Liver (tissue), 7 donors: ENCODE measurements at regions not wholly inside any gene's neighbourhood (a gene's known extent, or its start where the extent isn't known, plus 50 kb on each side); places are given as distances from the start of the nearest gene placed in this dataset.
"Not testable (repeated sequence)": the region's sequence is repeated elsewhere in the genome, so short reads cannot be mapped to it uniquely, and the experiment has no call there.

Experiments used
- DNase-seq: peaks from one replicate; pipeline ENCODE4 v3.0.0-alpha.2; 2017; ENCODE audit warnings: low spot score
- H3K27ac ChIP-seq, 2 donors: one replicate each; pipeline ENCODE4 v1.7.0; 2013; ENCODE audit warnings: inconsistent platforms in 2 of 2, low read length in 2 of 2, control low read depth in 1 of 2, low read depth in 1 of 2, mild to moderate bottlenecking in 1 of 2
- H3K27me3 ChIP-seq, 4 donors: one replicate each; pipeline versions ENCODE4 v1.6.1 to v1.7.0; 2013; ENCODE audit warnings: low read length in 3 of 4, inconsistent platforms in 1 of 4, mild to moderate bottlenecking in 1 of 4, moderate library complexity in 1 of 4; ENCODE audit not compliant: control insufficient read depth in 4 of 4, insufficient read depth in 4 of 4
- H3K36me3 ChIP-seq, 4 donors: one replicate each; pipeline versions ENCODE4 v1.6.1 to v1.7.0; 2013; ENCODE audit warnings: low read length in 3 of 4, mild to moderate bottlenecking in 3 of 4, low read depth in 1 of 4, moderate library complexity in 1 of 4; ENCODE audit not compliant: control insufficient read depth in 4 of 4, insufficient read depth in 3 of 4
- H3K4me1 ChIP-seq, 4 donors: one replicate each; pipeline versions ENCODE4 v1.6.1 to v1.7.0; 2013; ENCODE audit warnings: low read length in 3 of 4, mild to moderate bottlenecking in 3 of 4, moderate library complexity in 1 of 4; ENCODE audit not compliant: control insufficient read depth in 4 of 4, insufficient read depth in 4 of 4
- H3K4me3 ChIP-seq, 3 donors: one replicate each; pipeline versions ENCODE4 v1.6.1 to v1.7.0; 2013; ENCODE audit warnings: low read length in 3 of 3, control low read depth in 1 of 3, low read depth in 1 of 3, mild to moderate bottlenecking in 1 of 3
- H3K9ac ChIP-seq, 2 donors: one replicate each; pipeline ENCODE4 v1.7.0; 2013; ENCODE audit warnings: low read length in 2 of 2, mild to moderate bottlenecking in 2 of 2, moderate library complexity in 2 of 2, control low read depth in 1 of 2, low read depth in 1 of 2
- H3K9me3 ChIP-seq, 4 donors: one replicate each; pipeline versions ENCODE4 v1.6.1 to v1.7.0; 2013; ENCODE audit warnings: low read length in 3 of 4; ENCODE audit not compliant: control insufficient read depth in 4 of 4
- ATF3 ChIP-seq: IDR thresholded peaks from 2 replicates; pipeline ENCODE4 v1.6.1; 2016; ENCODE audit warnings: antibody characterized with exemption
- FOXA2 ChIP-seq: IDR thresholded peaks from 2 replicates; pipeline ENCODE4 v1.6.1; 2016; ENCODE audit warnings: antibody characterized with exemption
- HNF4A ChIP-seq, 2 donors: conservative IDR thresholded peaks; 2 replicates each; pipeline ENCODE4 v1.6.1; 2016; ENCODE audit warnings: antibody characterized with exemption in 2 of 2, mild to moderate bottlenecking in 2 of 2
- JUND ChIP-seq, 2 donors: IDR thresholded peaks; 2 replicates each; pipeline ENCODE4 v1.6.1; 2016; ENCODE audit warnings: antibody characterized with exemption in 2 of 2
- WGBS: extraction: QIAGEN DNeasy Blood & Tissue Kit; methylation state at CpG from one replicate; pipeline ENCODE4 v1.1.7; 2013; 5-methylcytosine and 5-hydroxymethylcytosine counted together
- donor health status: healthy.
- donor health status: healthy.
- donor health status: healthy.
- donor health status: healthy.

- not testable (repeated sequence) for H3K36me3 ChIP-seq, H3K27me3 ChIP-seq, DNase-seq, H3K4me3 ChIP-seq, H3K27ac ChIP-seq, H3K9me3 ChIP-seq, H3K4me1 ChIP-seq, H3K9ac ChIP-seq
- WGBS: 83% methylated on average over 56 of the region's 60 CpGs
Observed at GRCh38 chr7:9725940-9726663, 1247.6 kb upstream of the PHF14 start.

DNA sequence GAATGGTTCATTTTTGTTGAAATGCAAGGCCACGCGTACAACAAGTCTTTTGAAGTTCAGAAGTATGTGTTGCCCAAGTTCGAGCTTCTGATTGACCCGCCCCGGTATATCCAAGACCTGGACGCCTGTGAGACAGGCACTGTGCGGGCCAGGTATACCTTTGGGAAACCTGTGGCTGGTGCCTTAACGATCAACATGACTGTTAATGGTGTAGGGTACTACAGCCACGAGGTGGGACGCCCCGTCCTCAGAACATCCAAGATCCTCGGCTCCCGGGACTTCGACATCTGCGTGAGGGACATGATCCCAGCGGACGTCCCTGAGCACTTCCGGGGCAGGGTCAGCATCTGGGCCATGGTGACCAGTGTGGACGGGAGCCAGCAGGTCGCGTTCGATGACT, 1246.9 kb upstream of the PHF14 start:
- not testable (repeated sequence) for H3K36me3 ChIP-seq, H3K4me1 ChIP-seq, H3K9ac ChIP-seq, H3K4me3 ChIP-seq, H3K27ac ChIP-seq, DNase-seq, H3K27me3 ChIP-seq, H3K9me3 ChIP-seq
- 97% methylated on average over 18 of the region's 22 CpGs for WGBS

GRCh38 chr7:9727467-9727869, 1246.2 kb upstream of the PHF14 start:
- not testable (repeated sequence) for H3K27ac ChIP-seq, H3K27me3 ChIP-seq, H3K9ac ChIP-seq, H3K9me3 ChIP-seq, H3K4me3 ChIP-seq, DNase-seq, H3K36me3 ChIP-seq, H3K4me1 ChIP-seq
- 91% methylated on average over 13 of the region's 13 CpGs for WGBS

GRCh38 chr7:9728014-9728657, 1245.5 kb upstream of the PHF14 start:
- not testable (repeated sequence) for H3K9ac ChIP-seq, H3K4me1 ChIP-seq, DNase-seq, H3K9me3 ChIP-seq, H3K27ac ChIP-seq, H3K4me3 ChIP-seq, H3K27me3 ChIP-seq, H3K36me3 ChIP-seq
- whole genome bisulfite sequencing: 90% methylated on average over 17 of the region's 17 CpGs

GRCh38 chr7:9752033-9752432, 1221.6 kb upstream of the PHF14 start:
- 92% methylated on average over 4 of the region's 4 CpGs for WGBS
- no peaks in the 10 kb centered on the region for H3K36me3 ChIP-seq
- H3K27me3 ChIP-seq: no peaks in the 10 kb centered on the region
- H3K9ac ChIP-seq: no peak overlapping the region
- TF ChIP-seq JUND (IDR thresholded peaks at IDR 0.05) (no peak), FOXA2 (no peak), ATF3 (no peak), HNF4A (conservative IDR thresholded peaks at IDR 0.05) (no peak)
- no peaks in the 10 kb centered on the region for H3K4me1 ChIP-seq
- peaks cover 0 to 2% (median under 1%) of the 10 kb centered on the region in 4 donors for H3K9me3 ChIP-seq
- H3K4me3 ChIP-seq: no peak overlapping the region
- H3K27ac ChIP-seq: no peak overlapping the region
- no peak for DNase-seq
